GM19468 (cell line): ENCODE measurements at regions not wholly inside any gene's neighbourhood (a gene's known extent, or its start where the extent isn't known, plus 50 kb on each side); places are given as distances from the start of the nearest gene placed in this dataset.
"Not testable (repeated sequence)": the region's sequence is repeated elsewhere in the genome, so short reads cannot be mapped to it uniquely, and the experiment has no call there.

ENCODE experiments used
- ATAC-seq: cut with Tn5 transposase; IDR thresholded peaks from one replicate; pipeline ENCODE4 v1.9.1; 2021; ENCODE audit warnings: mild to moderate bottlenecking, moderate library complexity, moderate number of reproducible peaks; ENCODE audit not compliant: unreplicated experiment; ENCODE audit errors: extremely low read depth

DNA sequence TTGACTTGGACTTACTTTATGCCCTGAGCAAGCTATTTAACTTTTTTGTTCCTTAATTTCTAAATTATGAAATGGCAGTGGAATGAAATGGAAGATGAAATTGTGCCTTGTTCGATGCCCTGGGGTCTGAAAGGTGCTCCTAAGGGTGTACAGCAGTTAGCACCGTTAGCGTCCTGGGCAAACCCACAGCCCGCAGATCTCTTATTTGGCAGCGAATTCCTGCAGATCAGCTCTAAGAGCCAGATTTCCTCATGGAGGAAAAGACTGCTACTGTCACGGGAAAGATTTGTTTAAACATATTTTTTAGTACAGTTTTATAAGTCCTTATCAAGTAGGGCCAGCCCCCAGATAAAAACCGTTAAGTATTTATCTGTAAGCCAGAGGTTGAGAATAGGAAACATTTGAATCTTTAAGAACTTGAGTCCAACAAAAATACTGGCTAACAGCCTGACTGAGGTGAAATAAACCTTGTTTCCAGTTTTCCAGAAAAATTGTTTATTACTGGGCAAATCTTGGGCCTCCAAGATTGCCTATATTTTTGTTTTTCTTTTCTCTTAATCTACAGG, 216.5 kb upstream of the DMRT1 start:
- ATAC-seq, result no peak

DNA sequence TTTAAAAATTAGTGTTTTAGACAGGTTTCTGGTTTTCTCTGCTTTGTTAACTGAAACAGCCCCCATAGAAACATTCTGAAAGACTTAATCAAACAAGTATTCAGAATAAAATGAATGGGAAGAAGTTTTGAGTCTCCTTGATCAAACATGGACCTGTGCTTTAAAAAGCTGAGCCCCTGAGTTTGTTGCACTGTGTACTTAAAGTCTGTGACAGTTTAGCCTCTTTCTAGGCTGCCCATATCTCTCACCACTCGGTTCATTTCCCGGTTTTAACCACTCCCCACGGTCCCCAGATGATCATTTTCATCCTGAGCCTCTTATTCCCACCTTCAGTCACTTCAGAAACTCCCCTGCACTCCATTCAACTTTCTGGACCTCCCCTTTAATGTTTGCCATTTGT, 215.9 kb upstream of the DMRT1 start:
- no peak for ATAC-seq

DNA sequence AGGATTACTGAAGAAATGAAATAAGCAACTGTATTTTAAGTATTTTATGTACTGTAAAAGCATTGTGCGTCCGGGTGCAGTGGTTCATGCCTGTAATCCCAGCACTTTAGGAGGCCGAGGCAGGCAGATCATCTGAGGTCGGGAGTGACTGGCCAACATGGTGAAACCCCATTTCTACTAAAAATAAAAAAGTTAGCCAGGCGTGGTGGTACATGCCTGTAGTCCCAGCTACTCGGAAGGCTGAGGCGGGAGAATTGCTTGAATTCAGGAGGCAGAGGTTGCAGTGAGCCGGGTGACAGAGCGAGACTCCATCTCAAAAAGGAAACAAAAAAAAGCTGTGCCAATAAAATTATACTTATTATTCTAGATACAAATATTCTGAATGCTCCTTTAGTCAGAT, 215.4 kb upstream of the DMRT1 start:
- not testable (repeated sequence) for ATAC-seq

DNA sequence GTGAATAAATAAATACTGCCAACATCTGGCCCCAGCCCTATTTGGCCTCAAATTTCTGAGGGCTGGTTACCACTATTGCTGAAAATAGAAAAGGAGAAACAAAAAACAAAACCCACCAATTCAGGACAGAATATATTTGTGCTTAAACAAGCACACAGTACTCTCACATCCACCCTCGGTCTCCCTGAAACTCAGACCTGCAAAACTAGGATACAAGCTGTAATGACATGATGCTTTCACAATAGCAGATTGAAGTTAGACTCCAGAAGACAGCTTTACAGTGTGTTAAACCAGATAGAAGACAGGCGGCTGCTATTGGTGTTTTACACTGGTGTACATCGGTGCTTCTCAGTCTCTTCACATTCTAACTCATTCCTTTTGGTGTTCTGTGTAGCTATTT, 214.9 kb upstream of the DMRT1 start:
- no peak for ATAC-seq

DNA sequence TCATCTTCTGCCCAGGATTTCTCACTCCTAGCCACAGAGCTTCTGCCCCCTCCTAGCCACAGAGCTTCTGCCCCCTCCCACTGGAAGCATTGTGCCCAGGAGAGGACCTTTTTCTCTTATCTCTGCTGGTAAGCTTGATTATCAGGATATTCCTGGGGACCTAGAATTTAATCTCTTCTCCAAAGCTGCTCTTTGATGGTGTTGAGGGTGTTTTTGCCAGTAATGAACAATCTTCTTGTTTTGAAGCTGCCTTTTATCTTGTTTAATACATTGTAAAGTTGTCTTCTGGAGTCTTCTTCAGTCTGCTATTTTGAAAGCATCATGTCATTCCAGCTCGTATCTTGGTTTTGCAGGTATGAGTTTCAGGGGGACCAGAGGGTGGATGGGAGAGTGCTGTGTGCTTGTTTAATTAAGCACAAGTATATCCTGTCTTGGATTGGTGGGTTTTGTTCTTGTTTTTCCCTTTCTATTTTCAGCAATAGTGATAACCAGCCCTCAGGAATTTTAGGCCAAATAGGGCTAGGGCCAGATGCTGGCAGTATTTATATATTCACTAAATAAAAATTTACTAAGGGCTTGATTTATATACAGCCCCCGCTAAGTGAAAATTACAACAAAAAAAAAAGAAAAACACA, 214.0 kb upstream of the DMRT1 start:
- ATAC-seq, result no peak

DNA sequence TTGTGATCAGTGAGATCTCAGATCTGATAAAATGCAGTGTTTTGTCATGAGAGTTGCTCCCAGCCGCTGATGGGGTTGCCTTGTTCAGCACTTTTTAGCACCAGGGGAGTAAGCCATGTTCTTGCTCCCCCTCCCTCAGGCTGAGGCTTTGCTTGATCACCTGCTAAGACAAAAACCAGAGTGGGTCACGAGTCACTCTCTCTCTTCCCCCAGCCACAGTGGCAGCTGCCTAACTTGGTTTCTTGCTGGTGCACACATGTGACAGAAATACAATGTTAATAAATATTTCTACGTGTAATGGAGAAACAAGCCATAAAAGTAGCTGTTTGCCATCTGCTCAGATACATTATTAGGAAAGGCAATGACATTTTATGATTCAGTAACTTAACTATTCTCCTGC, 212.4 kb upstream of the DMRT1 start:
- ATAC-seq, result no peak

DNA sequence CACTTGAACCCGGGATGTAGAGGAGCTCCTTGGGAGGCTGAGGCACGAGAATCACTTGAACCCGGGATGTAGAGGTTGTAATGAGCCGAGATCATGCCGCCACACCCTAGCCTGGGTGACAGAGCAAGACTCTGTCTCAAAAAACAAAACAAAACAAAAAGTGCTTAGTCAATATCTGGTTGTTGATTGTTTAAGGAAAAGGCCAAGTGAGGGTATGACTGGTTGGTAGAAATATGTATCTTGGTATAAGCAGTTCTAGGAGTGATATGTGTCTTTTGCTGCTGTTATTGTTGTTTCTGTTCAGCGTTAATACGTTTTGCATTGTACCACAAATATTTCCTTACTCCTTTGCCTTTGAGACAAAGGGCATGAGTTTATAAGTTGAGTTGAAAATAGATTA, 210.7 kb upstream of the DMRT1 start:
- no peak for ATAC-seq

DNA sequence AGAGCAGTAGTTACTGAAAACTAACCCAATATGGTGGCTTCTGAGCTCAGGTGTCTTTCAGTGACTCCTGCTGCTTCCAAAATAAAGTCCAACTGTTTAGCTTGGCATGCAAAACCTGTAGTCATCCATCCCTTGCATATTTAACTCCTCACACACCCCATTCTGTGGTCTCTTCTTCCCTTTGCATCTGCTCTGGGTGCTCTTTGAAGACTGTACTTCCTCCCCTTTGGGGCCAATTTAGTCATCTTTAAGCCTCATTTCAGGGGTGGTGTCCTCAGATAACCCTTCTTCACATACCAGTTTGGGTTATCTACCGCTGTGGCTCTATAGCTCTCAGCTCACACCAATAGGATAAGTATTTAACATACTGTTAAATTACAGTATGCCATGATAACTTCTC, 209.9 kb upstream of the DMRT1 start:
- ATAC-seq, result no peak

DNA sequence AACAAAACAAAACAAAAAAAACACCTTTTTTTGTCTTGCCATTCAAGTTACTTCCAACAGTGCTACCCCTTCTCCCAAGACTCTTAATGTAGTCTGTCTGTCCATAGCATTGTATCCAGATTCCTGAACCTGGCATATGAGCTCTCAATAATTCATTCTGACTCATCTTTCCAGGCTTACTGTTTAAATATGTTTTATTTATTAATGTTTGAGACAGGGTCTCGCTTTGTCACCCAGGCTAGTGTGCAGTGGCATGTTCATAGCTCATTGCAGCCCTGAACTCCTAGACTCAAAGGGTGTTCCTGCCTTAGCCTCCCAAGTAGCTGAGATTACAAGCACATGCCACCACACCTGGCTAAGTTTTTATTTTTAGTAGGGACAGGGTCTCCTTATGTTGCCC, 208.0 kb upstream of the DMRT1 start:
- ATAC-seq, result no peak

DNA sequence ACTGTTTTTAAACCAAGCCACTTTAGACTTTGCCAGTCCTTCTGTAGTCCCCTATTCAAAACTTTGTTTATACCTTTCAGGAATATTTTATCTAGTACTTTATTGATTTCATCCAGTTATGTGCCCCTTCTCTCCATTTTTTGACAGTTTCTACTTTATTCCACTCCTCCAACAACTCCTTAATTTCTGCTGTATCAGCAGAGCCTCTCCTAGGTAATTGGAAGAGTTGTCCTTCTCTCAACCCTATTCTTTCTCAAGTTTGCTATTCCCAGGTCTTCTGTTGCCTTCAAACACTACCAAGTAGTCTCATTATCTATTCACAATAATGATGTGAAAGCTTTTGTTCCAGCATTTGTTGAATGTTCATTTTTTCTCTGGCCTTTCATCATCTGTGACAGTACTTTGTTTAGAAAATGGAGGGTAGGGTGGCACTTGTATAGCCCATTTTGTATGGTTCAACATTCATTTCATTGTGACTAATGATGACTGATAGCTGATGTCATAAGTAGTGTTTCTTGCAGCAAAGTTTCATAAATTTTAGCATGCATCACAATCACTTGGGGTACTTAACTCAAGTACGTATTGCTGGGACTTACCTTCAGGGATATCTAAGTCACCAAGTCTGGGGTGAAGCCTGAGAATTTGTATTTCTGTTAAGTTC, 204.4 kb upstream of the DMRT1 start:
- ATAC-seq, result no peak

DNA sequence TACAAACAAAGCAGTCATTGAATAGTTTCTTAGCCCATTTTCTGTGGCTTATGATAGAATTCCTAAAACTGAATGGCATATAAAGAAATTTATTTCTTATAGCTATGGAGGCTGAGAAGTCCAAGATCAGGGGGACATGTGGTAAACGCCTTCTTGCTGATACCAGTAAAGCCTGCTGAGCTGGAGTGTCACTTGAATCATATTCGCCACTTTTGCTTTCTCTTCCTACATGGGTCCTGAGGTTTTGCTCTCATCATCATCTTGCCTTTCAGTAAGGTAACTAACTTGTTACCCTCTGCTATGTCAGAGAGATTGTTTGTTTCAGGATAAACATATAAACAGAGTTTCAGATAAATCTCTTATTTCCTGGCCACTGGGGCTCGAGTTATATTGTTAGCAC, 203.3 kb upstream of the DMRT1 start:
- ATAC-seq, result no peak

DNA sequence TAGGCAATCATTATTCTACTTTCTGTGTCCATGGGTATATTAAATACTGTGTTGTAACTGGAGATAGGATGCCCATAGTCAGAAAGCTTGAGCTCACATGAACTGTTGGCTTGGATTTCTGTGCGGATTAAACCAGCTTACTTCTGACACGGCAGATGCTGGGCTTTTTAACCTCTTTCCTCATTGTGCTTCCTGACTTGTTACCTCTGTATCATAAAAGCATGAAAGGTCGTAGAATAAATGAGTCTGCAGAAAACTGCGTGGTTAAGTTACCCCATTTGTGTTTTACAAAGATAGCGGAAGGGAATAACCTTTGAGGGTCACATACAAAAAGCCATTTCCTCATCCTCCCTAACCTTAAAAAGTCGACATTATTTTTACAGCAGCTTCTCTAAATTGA, 199.5 kb upstream of the DMRT1 start:
- ATAC-seq, result no peak

DNA sequence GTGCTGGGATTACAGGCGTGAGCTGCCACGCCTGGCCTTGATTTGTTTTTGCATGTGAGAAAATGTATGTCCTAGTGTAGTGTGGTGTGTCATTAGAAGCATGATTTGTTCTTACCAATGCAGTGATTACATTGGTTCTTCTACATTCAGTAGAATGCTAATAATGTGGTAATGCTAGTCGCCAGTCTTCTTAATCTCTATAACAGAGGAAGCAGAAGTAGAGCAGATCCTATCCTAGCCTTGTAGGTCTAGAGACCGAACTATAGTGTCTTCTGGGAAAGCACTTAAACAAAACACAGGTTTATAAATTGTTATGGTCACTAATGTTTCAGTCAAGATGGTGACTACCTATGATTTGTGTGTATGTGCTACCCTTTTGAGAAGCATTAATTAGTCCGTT, 197.5 kb upstream of the DMRT1 start:
- no peak for ATAC-seq

DNA sequence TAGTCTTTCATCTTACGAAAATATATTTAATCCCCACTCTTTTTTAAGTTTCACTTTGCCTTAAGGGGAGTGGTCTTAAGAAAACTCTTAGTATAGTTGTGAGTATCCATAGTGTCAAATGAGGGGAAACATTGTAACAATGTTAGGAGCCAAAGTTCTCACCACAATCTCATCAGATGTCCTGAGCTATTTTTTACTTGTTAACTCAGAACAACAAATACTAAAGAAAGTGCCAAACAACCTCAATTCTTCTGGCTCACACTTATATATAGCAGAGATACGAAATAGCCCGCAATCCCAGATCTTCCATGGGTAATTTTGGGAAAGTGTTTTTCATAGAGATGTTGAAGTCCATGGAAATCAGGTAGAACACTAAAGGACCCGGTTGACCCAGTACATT, 194.0 kb upstream of the DMRT1 start:
- ATAC-seq, result no peak

DNA sequence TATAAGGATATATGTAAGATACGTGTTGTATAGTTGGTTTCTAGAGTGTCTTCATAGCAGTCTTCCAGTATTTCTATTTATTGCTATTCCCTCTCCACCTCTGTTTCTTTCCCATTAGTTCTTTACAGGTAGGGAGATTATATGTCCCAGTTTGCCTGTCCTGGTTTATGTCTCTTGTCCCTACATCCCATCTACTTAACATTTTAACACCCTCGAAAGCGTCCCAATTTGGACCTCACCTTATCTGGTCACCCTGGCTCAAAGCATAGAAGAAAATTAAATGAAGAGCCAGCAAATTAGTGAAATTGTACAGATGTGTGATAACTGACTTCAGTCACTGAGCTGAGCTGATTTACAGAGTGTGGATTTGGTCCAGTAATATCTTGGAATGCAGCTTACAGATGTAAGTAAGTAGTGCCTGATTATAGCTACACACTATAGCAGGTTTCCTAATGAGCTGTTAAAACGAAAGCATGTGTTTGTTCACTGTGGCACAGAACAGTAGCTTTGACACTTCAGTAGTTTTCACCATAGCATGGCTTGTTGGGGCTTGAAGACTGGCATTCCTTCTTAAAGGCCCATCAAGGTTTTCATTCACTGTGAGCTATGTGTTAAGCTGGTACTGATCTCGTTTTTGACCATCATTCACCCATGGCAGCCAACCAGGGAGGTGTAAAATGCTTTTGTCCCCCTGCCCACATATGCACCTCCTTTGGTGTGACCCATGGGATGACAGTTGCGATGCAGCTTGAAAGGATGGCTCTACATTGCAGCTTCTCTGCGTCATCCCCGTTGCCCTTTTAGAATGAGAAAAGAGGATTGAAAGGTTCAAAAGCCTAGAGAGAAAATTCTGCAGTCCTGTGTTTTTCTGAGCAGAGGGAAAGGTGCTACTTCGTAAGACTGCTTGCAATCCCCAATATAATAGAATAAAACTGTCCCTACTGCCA, 192.1 kb upstream of the DMRT1 start:
- no peak for ATAC-seq

DNA sequence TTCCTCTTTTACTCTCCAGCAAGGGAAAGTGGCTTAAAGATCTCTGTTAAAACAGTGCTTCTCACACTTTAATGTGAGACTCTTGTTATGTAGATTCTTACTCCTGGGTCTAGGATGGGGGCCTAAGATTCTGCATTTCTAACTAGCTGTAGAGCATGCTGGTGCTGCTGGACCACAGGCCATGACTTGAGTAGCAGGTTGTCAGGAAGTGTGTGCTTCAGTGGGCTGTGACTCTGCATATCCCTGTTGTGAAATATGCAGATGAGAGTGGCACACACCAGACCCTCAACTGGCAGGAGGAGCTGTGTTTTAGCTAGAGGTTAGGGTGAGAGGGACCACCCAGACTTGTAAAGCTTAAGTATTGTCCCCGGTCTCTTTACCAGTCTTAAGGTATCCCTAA, 191.1 kb upstream of the DMRT1 start:
- no peak for ATAC-seq

DNA sequence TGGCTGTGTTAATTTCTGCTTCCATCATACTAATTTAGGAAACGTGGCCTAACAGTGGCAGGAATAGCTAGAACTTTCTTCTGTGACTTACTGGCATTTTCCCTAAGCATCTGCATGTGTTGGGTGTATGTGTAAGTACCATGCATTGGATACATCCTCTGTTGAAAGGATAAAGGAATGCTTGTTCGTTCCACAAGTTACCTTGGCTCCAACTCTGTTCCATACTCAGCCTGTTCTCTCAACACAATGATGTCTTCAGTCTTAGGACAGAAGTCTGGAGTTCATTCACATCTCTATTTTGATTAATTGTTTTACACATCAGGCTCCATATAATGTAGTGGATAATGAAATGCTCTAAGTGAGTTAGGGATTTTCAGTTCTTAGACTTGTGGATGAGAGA, 190.1 kb upstream of the DMRT1 start:
- no peak for ATAC-seq

DNA sequence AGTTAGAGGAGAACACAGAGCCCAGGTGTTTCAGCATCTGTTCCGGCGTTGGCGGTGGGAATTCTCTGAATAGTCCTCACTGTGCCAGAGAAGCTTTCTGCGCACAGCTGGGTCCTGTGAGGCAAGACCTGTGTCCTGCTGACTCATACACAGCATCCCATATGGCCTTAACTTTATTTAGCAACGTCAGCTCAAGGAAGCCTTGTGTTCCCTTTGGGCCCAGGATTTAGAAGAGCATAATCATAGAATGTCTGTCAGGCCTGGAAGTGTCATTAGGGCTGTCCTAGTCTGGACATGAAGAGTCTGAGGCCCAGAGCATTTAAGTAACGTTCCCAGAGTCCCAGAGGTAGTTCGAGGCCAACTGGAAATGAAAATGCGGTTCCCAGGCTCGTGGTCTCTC, 188.6 kb upstream of the DMRT1 start:
- no peak for ATAC-seq

DNA sequence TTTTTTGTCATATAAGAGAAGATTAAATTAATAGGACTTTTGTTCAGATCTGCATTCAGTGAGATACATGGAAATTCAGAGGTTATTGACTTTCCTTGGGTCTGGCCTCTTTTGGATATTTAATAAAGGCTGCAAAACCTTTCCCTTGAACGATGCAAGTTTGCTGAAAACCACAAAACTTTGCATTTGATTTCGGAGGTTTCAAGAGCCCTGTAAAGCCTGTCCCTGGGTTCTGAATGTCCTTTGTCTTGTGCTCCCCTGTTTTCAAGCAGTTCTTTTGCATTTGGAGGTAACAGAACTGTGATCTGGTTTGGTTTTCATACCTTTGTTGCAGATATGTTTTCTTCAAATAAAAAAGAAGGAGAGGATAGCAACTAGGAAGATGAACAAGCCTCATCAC, 188.1 kb upstream of the DMRT1 start:
- no peak for ATAC-seq

DNA sequence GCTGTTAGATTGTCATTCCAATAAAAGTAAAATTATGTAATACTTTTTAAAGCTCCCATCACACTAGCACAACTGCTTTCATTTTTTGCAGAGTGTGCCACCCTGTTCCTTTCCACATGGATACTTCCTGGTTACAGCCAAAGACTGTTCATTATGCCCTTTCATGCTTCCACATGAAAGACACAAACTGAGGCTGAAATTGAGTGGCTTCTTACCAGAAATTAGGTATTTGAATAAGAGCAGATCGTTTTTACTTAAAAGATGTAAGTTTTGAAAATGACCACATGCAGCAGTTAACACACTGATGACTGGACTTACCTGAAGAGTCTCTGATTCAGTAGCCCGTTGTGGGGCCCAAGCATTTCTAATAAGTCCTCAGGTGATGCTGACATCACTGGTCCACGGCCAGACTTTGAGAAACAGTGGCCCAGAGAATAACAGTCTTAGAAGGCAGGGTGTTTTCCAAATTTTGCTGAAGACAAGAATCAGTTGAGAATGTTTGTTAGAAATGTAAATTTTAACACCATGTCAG, 187.6 kb upstream of the DMRT1 start:
- ATAC-seq, result no peak

DNA sequence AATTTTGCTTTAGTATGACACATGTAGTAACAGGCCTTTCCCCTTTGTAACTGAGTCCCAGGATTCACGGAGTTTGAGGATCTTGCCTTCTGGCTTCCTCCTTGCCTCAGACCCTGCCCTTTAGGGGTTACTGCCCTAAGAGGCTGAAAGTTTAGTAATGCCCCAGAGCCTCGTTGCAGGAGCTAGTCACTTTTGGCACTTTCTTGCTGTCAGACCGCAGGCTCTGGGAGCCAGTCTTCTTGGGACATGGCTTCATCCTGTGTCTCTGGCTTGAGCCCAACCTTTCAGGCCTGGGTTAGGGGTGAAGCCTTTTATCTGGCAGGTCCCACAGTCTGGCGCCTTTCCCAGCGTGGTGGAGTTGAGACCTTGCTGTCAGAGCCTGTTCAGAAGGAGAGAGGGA, 185.6 kb upstream of the DMRT1 start:
- ATAC-seq, result no peak
